WTC11 (cell line): ENCODE measurements at regions not wholly inside any gene's neighbourhood (a gene's known extent, or its start where the extent isn't known, plus 50 kb on each side); places are given as distances from the start of the nearest gene placed in this dataset.

ENCODE experiments used
- ATAC-seq: fragments of 200-7000 bp; cut with Tn5 transposase; 2 replicates; pipeline ENCODE4 v1.10.0; 2021; ENCODE audit warnings: mild to moderate bottlenecking, moderate library complexity
- CTCF ChIA-PET: fragments of 300-600 bp; sonication (Branson Sonifier 250); formaldehyde crosslinking; loops from one replicate; lab custom pipeline; 2021; ENCODE audit warnings: antibody characterized with exemption; lab: Charles Lee
- POLR2A ChIA-PET: fragments of 350-600 bp; sonication (Branson Sonifier 250); formaldehyde crosslinking; loops from one replicate; lab custom pipeline; 2021; ENCODE audit warnings: antibody characterized with exemption; lab: Charles Lee
- DNase-seq: peaks from one replicate; pipeline ENCODE4 v3.0.0; 2021; ENCODE audit warnings: low spot score
- H3K27ac Mint-ChIP-seq: 2 replicates; pipeline ENCODE4 v1.8.0; 2021; ENCODE audit warnings: mixed read lengths
- H3K27me3 Mint-ChIP-seq: 2 replicates; pipeline ENCODE4 v1.8.0; 2021; ENCODE audit warnings: low read depth, mild to moderate bottlenecking, moderate library complexity, mixed read lengths
- H3K36me3 Mint-ChIP-seq: 2 replicates; pipeline ENCODE4 v1.8.0; 2021; ENCODE audit warnings: mixed read lengths
- H3K4me1 Mint-ChIP-seq: 2 replicates; pipeline ENCODE4 v1.8.0; 2022; ENCODE audit warnings: mixed read lengths
- H3K4me3 Mint-ChIP-seq: 2 replicates; pipeline ENCODE4 v1.8.0; 2021; ENCODE audit warnings: mild to moderate bottlenecking, moderate library complexity, mixed read lengths
- H3K9me3 Mint-ChIP-seq: 2 replicates; pipeline ENCODE4 v1.8.0; 2021; ENCODE audit warnings: mixed read lengths
- ATF3 ChIP-seq: sonication (generic); formaldehyde crosslinking; conservative IDR thresholded peaks from 2 replicates; pipeline ENCODE4 v1.8.1; 2022; ENCODE audit warnings: mild to moderate bottlenecking, missing genetic modification reagents
- ATF6 ChIP-seq: sonication (generic); formaldehyde crosslinking; IDR thresholded peaks from 2 replicates; pipeline ENCODE4 v1.8.1; 2023; ENCODE audit warnings: mild to moderate bottlenecking, missing genetic modification reagents
- CTCF ChIP-seq: fragments of 200-600 bp; IDR thresholded peaks from 2 replicates; pipeline ENCODE4 v1.8.0; 2022; ENCODE audit warnings: antibody characterized with exemption
- E2F1 ChIP-seq: sonication (generic); formaldehyde crosslinking; IDR thresholded peaks from 2 replicates; pipeline ENCODE4 v1.8.0; 2022; ENCODE audit warnings: mild to moderate bottlenecking, missing genetic modification reagents
- E2F4 ChIP-seq: sonication (generic); formaldehyde crosslinking; IDR thresholded peaks from 2 replicates; pipeline ENCODE4 v1.8.1; 2022; ENCODE audit warnings: low read depth, mild to moderate bottlenecking, moderate library complexity, missing genetic modification reagents, borderline replicate concordance
- FOXK1 ChIP-seq: sonication (generic); formaldehyde crosslinking; IDR thresholded peaks from 2 replicates; pipeline ENCODE4 v1.8.0; 2022; ENCODE audit warnings: mild to moderate bottlenecking, moderate library complexity, missing genetic modification reagents
- FOXP1 ChIP-seq: sonication (generic); formaldehyde crosslinking; IDR thresholded peaks from 2 replicates; pipeline ENCODE4 v1.8.0; 2022; ENCODE audit warnings: missing genetic modification reagents, mild to moderate bottlenecking, moderate library complexity, borderline replicate concordance
- IRF1 ChIP-seq: sonication (generic); formaldehyde crosslinking; IDR thresholded peaks from 2 replicates; pipeline ENCODE4 v1.8.0; 2023; ENCODE audit warnings: missing genetic modification reagents
- JUN ChIP-seq: sonication (generic); formaldehyde crosslinking; IDR thresholded peaks from 2 replicates; pipeline ENCODE4 v1.8.0; 2023; ENCODE audit warnings: mild to moderate bottlenecking, missing genetic modification reagents
- KAT7 ChIP-seq: sonication (generic); formaldehyde crosslinking; IDR thresholded peaks from 2 replicates; pipeline ENCODE4 v1.8.1; 2023; ENCODE audit warnings: missing genetic modification reagents, mild to moderate bottlenecking, borderline replicate concordance
- MXD4 ChIP-seq: fragments of 250-450 bp; sonication (Bioruptor Pico); IDR thresholded peaks from 2 replicates; pipeline ENCODE4 v1.8.0; 2021; ENCODE audit warnings: mild to moderate bottlenecking, moderate library complexity, borderline replicate concordance
- PRDM15 ChIP-seq: sonication (generic); formaldehyde crosslinking; IDR thresholded peaks from 2 replicates; pipeline ENCODE4 v1.8.0; 2022; ENCODE audit warnings: missing genetic modification reagents
- PREB ChIP-seq: sonication (generic); formaldehyde crosslinking; IDR thresholded peaks from 2 replicates; pipeline ENCODE4 v1.8.1; 2022; ENCODE audit warnings: mild to moderate bottlenecking, missing genetic modification reagents, moderate library complexity, borderline replicate concordance
- PRRX2 ChIP-seq: fragments of 250-450 bp; sonication (Bioruptor Pico); IDR thresholded peaks from 2 replicates; pipeline ENCODE4 v1.8.0; 2021; ENCODE audit warnings: mild to moderate bottlenecking
- ZMAT4 ChIP-seq: fragments of 250-450 bp; sonication (Bioruptor Pico); IDR thresholded peaks from 2 replicates; pipeline ENCODE4 v1.9.0; 2021; ENCODE audit warnings: mild to moderate bottlenecking
- ZNF423 ChIP-seq: fragments of 250-450 bp; sonication (Bioruptor Pico); IDR thresholded peaks from 2 replicates; pipeline ENCODE4 v2.1.2; 2022; ENCODE audit warnings: mild to moderate bottlenecking, moderate library complexity

GRCh38 chrX:15953801-15954200 is 99.2 kb upstream of the AP1S2 start (continued):
- TF ChIP-seq CTCF (no peak), PRRX2 (CRISPR knock-in tag) (no peak), ATF6 (CRISPR knock-in tag) (no peak), FOXK1 (CRISPR knock-in tag) (no peak), E2F1 (CRISPR knock-in tag) (no peak), JUN (no peak)

- no peak overlapping the region for H3K4me3 Mint-ChIP-seq
- TF ChIP-seq ATF3 (CRISPR knock-in tag) (no peak), IRF1 (CRISPR knock-in tag) (no peak), MXD4 (CRISPR knock-in tag) (no peak), ZMAT4 (no peak), PREB (CRISPR knock-in tag) (no peak), ZNF423 (CRISPR knock-in tag) (no peak), FOXP1 (CRISPR knock-in tag) (no peak)
- TF ChIP-seq, all 79 proteins: peak for 0
- Mint-ChIP-seq H3K27me3 (no peaks in the 10 kb centered on the region), H3K4me1 (peaks cover 36% of the 10 kb centered on the region), H3K9me3 (peaks cover 10% of the 10 kb centered on the region), H3K27ac (no peak overlapping the region), H3K36me3 (no peaks in the 10 kb centered on the region)
- ChIA-PET CTCF (no interaction called here), POLR2A (no interaction called here)
- DNase-seq (no peak), ATAC-seq (no peak)
Observed at GRCh38 chrX:15952212-15952611, 97.6 kb upstream of the AP1S2 start.

GRCh38 chrX:15948318-15948660 is 93.7 kb upstream of the AP1S2 start:
- no peak overlapping the region for H3K4me3 Mint-ChIP-seq
- TF ChIP-seq KAT7 (CRISPR knock-in tag) (no peak), PRDM15 (CRISPR knock-in tag) (no peak), E2F4 (CRISPR knock-in tag) (no peak)
- TF ChIP-seq, all 79 proteins: peak for 0
- ChIA-PET CTCF (no interaction called here), POLR2A (no interaction called here)
- Mint-ChIP-seq H3K9me3 (peaks cover 10% of the 10 kb centered on the region), H3K27ac (peak overlapping the region; percentile 91; the same call in 1 of the 2 replicates), H3K27me3 (no peaks in the 10 kb centered on the region), H3K36me3 (no peaks in the 10 kb centered on the region), H3K4me1 (peaks cover 31% of the 10 kb centered on the region)
- no peak for DNase-seq
- ATAC-seq, result no peak
